Lower leg skin (tissue), 3 donors: ENCODE measurements at regions not wholly inside any gene's neighbourhood (a gene's known extent, or its start where the extent isn't known, plus 50 kb on each side); places are given as distances from the start of the nearest gene placed in this dataset.

ENCODE experiments used
- CTCF ChIP-seq, 3 donors: fragments of 450-650 bp; IDR thresholded peaks; one replicate each; pipeline ENCODE4 v1.5.1; 2016; ENCODE audit warnings: antibody characterized with exemption in 3 of 3, mild to moderate bottlenecking in 3 of 3, moderate library complexity in 2 of 3
- POLR2A ChIP-seq, 2 donors: fragments of 450-650 bp; IDR thresholded peaks; one replicate each; pipeline ENCODE4 v1.6.1; 2016 to 2017; ENCODE audit warnings: antibody characterized with exemption in 2 of 2, mild to moderate bottlenecking in 1 of 2, moderate library complexity in 1 of 2

DNA sequence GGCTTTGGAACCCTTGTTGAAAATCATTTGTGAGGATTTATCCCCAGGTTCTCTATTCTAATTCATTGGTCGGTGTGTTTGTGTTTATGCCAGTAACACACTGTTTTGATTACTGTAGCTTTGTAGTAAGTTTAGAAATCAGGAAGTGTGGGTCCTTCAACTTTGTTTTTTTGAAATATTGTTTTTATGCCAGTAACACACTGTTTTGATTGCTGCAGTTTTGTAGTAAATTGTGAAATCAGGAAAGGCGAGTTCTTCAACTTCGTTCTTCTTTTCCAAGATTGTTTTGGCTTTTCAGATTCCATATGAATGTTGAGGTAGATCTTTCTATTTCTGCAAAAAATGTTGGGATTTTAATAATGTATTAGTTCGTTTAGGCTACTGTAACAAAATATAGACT is 314.6 kb downstream of the RPLP1 start:
- TF ChIP-seq CTCF (IDR thresholded peaks at IDR 0.05) (no peak), POLR2A (IDR thresholded peaks at IDR 0.05) (no peak)
